NCI-H1417 (cell line): ENCODE measurements at regions not wholly inside any gene's neighbourhood (a gene's known extent, or its start where the extent isn't known, plus 50 kb on each side); places are given as distances from the start of the nearest gene placed in this dataset.

Experiments
- DNase-seq, 3 experiments: peaks; one replicate each; lab custom pipeline; 2025; lab: John Stamatoyannopoulos, UW

GRCh38 chr9:108677776-108678175, 178.0 kb downstream of the ACTL7B start:
- no peak for DNase-seq

- DNase-seq, result no peak
Observed at GRCh38 chr9:108676355-108676754, 179.4 kb downstream of the ACTL7B start.

GRCh38 chr9:108675708-108676107, 180.1 kb downstream of the ACTL7B start:
- DNase-seq, result no peak

- DNase-seq, result no peak
Observed at GRCh38 chr9:108674766-108675530, 180.8 kb downstream of the ACTL7B start.

GRCh38 chr9:108673386-108673785, 182.4 kb downstream of the ACTL7B start:
- no peak for DNase-seq

- DNase-seq, result no peak
Observed at GRCh38 chr9:108672475-108673190, 183.2 kb downstream of the ACTL7B start.

GRCh38 chr9:108671794-108672193, 184.0 kb downstream of the ACTL7B start:
- no peak for DNase-seq

- peak in 1 of 3 experiments; percentile 39 for DNase-seq
Observed at GRCh38 chr9:108671176-108671575, 184.6 kb downstream of the ACTL7B start.

GRCh38 chr9:108668938-108669335, 186.8 kb downstream of the ACTL7B start:
- DNase-seq, result no peak

GRCh38 chr9:108668191-108668937, 187.4 kb downstream of the ACTL7B start:
- DNase-seq, result no peak

- no peak for DNase-seq
Observed at GRCh38 chr9:108666240-108666784, 189.5 kb downstream of the ACTL7B start.

GRCh38 chr9:108665521-108666239, 190.1 kb downstream of the ACTL7B start:
- DNase-seq, result no peak

- DNase-seq, result peak in 1 of 3 experiments; percentile 0
Observed at GRCh38 chr9:108664309-108665255, 191.2 kb downstream of the ACTL7B start.

- no peak for DNase-seq
Observed at GRCh38 chr9:108663422-108663821, 192.4 kb downstream of the ACTL7B start.

GRCh38 chr9:108662956-108663355, 192.8 kb downstream of the ACTL7B start:
- no peak for DNase-seq

- no peak for DNase-seq
Observed at GRCh38 chr9:108662091-108662875, 193.5 kb downstream of the ACTL7B start.

- no peak for DNase-seq
Observed at GRCh38 chr9:108656566-108656965, 199.2 kb downstream of the ACTL7B start.

- no peak for DNase-seq
Observed at GRCh38 chr9:108655818-108656217, 200.0 kb downstream of the ACTL7B start.

- no peak for DNase-seq
Observed at GRCh38 chr9:108654566-108654965, 201.2 kb downstream of the ACTL7B start.

- no peak for DNase-seq
Observed at GRCh38 chr9:108652851-108653250, 202.9 kb downstream of the ACTL7B start.
